GM19372 (cell line): ENCODE measurements at regions not wholly inside any gene's neighbourhood (a gene's known extent, or its start where the extent isn't known, plus 50 kb on each side); places are given as distances from the start of the nearest gene placed in this dataset.
"Not testable (repeated sequence)": the region's sequence is repeated elsewhere in the genome, so short reads cannot be mapped to it uniquely, and the experiment has no call there.

Experiments used
- ATAC-seq: cut with Tn5 transposase; IDR thresholded peaks from one replicate; pipeline ENCODE4 v1.9.1; 2021; ENCODE audit warnings: mild to moderate bottlenecking, low read depth, moderate library complexity; ENCODE audit not compliant: unreplicated experiment

DNA sequence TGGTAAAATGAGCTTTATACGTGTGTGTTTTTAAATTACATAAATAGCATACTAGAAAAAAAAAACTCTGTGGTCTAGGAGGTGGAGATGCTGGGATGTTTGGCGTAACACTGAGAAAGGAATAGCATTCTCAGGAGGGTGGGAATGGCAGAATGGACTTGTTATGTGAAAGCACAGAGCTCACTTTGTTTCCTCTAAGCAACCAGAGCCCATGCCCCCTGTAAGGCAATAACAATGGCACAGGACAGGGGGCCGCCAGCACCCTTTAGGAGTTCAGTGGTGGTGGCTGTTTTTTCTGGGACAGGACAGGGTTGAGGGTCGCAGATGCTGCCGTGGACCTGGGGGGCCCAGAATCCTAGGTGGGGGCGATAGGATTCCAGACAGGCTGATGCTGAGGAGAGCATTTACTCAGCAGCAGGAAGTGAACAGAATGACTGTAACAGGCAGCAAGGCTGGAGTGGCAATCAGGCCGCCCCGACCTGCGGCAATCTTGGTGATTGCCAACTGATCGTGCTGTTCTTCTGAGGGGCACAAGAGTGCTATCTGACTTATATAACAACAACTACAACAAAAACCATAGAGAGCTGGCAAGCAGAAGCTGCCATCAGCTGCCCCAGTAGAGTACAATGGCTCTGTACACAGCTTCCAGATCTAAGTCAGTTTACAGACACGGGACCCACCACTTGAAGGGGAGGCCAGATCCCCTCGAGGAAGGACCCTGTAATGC lies 160.4 kb downstream of the UACA start:
- ATAC-seq: no peak

DNA sequence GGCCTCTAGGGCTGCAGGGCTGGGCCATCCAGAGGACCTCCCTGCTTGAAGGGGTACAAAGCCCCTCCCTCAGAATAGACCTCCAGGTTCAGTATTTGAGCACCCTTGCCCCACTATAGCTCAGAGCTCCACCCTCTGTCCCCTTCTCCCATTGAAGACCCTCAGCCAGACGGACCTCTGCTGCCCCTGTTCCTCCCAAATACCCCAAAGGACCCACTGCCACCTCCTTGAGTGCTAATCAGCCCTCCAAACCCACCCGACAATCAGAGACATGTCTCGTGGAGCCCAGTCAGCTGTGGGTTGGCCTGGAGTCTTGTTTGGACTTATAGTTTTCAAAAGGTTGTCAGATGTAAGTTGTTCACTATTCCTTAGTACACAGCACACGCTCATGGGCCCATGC lies 161.1 kb downstream of the UACA start:
- ATAC-seq: no peak

DNA sequence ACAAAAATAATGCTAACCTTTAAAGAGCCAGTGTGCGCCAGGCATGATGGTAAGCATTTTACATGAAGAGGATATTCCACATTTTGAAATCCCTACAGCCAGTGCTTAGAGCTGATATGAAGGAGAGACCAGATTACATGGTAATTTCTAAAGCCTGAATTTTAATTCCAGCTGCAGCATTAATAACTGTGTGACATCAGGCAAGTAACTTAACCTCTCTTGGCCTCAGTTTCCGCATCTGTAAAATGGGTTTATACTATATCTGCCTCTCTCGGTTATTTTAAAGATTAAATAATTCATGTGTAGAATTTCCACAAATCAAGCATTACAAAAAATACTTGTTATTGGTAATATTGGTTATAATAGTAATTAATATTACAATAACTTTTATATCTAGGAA lies 165.4 kb downstream of the UACA start:
- ATAC-seq: no peak

DNA sequence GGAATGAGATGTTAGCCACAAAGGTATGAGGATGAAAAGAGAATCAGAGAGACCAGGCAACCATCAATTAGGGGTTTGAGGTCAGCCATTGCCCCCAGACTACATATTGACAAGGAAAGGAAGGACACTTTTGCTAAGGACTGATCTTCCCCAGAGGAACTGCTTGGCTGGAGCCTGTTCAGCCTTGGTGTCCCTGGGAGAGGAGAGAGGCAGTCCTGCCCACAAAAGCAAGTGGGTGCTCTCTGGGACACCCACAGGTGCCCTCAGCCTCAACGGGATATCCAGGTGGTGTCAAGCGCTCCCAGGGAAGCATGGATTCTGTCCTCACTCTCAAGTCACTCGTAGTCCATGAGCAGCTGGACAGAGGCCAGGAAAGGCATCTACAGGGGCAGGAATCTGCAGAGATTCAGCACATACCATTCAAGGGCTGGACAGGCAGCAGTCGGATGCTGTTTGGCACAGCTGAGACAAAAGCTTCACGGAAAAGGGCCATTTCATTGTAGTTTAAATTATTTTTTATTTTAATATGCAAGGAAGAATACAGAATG lies 166.2 kb downstream of the UACA start:
- ATAC-seq: no peak

DNA sequence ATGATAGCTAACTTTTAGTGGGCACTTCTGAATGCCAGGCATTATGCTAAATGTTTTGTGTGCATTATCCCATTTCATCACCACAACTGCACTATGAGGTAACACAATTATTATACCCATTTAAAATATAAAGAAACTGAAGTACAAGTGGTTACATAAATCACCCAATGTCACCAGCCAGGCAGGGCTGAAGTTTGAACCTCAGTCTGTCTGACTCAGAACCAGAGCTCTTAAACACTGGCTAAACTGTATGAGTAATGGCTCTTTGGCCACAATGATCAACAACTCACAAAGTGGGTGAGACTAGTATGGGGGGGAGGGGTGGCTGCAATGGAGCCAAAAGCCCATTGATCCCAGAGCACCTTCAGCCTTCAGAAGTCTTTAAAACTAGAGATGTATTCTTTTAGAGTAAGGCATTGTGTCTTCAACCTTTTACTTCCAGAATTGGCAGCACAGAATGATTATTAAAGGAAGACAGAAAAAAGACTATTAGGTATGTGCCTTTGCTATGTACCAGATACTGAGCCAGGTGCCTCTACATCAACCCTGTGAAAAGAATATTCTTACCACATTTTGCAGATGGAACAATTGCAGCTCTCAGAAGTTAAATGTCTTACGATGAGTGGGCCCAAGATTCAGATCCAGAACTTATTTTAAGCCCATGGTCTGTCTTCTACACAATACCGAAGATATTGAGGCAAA lies 166.9 kb downstream of the UACA start:
- no peak for ATAC-seq

DNA sequence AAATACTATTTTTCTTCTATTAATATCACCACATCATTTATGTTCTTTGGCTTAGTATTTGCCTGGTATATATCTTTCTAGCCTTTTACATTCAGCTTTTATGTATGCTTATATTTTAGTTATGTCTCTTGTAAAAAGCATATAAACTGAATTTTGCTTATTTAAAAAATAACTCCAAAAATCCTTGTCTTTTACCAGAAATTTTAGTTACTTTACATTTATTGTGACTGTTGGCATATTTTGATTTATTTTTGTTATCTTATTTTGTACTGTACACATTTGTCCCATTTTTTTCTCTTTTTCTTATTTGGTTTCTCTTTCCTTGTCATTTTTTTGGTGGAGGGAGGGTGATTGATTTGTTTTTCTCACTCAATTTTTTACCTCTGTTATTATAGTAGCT lies 169.6 kb downstream of the UACA start:
- no peak for ATAC-seq

DNA sequence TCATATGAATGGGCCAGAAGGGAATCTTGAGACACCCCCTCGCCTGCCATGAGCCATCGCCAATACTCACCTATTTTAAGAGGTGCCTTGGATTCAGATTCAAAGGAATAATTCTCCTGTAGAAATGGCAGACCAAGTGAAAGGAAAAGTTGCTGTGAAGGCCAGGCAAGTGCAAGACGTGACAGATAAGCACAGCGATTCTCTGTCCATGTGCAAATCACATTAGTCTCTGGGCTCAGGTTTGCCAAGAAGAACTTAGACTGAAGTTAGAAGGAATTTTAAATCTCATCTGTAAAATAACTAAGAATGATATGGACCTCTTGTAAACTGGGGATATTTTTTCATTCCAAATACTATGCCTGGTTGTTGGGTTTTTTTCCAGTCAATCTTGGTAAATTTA lies 173.6 kb downstream of the UACA start:
- ATAC-seq: no peak

DNA sequence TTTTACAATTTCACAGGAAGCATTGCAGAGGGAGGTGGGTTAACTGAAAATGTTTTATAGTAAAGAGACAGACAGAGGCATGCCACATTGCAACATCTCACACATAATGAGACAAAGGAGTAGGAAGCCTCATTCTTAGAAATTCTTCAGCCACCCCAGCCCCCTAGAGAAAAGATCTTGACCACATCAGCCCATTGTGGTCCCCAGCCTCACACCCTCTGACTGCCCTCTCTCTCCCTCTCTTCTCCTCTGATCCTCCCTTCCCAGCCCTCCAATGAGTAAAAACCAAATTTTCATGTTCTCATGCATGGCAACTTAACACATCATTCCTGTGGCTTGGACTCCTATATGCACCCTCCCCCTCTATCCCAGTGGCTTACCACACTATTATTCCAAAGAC lies 174.1 kb downstream of the UACA start:
- no peak for ATAC-seq

DNA sequence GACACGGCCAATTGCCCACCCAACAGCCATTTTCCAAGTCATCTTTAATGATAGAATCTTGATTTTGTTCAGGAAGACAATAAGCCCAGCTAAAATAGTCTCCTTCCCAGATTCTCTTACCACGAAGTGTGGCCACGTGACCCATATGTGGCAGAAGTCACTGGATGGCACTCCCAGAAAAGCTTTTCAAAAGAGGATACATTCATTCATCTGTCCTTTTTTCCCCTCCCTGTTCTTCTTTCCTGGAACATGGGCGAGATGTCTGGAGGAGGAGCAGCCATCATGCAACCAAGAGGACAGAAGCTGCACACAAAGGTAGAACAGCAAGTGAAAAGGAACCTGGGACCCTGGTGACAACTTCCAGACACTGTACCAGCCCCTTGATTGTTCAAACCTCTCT lies 174.7 kb downstream of the UACA start:
- no peak for ATAC-seq

DNA sequence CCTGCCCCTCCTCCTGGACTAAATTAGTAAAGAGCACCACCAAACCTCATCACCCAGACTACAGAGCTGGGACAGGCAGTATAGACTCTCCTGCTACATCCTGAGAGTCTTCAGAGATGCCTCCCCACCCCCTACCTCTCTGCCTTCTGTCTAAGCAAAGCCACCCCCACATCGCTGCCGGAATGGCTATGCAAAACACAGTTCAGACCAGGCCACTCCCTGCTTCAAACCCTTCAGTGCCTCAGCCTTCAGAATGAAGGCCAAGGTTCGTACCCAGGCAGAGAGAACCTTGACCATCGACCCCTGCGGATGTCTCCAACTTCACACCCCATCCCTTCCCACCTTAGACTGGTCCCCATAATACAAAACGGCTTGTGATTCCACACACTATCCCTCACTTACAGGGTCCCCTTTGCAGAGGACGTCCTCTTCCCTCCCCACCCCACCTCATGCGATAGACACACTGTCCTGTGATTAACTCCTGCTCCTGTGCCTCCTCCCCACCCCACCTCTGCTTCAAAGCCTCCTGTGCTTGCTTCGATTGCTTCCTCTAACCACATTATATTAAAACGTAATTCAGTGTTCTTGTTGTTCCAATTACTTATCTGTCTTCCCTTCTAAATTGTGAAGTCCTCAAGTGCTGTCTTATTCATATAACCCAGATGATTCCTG lies 175.3 kb downstream of the UACA start:
- ATAC-seq: no peak

DNA sequence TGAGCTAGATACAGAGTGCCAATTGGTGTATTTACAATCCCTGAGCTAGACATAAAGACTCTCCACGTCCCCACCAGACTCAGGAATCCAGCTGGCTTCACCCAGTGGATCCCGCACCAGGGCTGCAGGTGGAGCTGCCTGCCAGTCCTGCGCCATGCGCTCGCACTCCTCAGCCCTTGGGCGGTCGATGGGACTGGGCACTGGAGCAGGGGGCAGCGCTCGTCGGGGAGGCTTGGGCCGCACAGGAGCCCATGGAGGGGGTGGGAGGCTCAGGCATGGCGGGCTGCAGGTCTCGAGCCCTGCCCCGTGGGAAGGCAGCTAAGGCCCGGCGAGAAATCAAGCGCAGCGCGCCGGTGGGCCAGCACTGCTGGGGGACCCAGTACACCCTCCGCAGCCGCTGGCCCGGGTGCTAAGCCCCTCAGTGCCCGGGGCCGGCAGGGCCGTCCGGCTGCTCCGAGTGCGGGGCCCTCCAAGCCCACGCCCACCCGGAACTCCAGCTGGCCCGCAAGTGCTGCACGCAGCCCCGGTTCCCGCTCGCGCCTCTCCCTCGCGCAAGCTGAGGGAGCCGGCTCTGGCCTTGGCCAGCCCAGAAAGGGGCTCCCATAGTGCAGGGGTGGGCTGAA lies 176.2 kb downstream of the UACA start:
- ATAC-seq: not testable (repeated sequence)

DNA sequence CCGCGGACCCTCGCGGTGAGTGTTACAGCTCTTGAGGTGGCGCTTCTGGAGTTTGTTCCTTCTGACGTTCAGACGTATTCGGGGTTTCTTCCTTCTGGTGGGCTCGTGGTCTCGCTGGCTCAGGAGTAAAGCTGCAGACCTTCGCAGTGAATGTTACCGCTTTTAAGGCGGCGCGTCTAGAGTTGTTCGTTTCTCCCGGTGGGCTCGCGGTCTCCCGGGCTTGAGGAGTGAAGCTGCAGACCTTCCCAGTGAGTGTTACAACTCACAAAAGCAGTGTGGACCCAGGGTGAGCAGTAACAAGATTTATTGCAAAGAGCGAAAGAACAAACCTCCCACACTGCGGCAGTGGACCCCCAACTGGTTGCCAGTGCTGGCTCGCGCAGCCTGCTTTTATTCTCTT lies 177.1 kb downstream of the UACA start:
- no peak for ATAC-seq

DNA sequence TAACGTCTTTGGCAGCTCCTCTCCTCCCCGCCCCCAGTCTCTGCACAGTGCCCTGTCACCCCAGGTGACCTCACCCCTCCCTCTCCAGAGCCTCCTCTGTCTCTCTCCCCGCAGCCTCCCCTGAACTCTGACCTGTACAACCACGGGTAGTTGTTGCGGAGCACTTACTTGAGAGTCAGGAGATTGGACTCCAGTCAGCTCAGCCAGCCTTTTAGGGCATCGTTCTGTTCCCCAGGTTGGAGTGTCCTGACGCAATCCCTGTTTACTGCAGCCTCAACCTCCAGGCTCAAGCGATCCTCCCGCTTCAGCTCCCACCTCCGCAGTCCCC lies 177.7 kb downstream of the UACA start:
- ATAC-seq: no peak

DNA sequence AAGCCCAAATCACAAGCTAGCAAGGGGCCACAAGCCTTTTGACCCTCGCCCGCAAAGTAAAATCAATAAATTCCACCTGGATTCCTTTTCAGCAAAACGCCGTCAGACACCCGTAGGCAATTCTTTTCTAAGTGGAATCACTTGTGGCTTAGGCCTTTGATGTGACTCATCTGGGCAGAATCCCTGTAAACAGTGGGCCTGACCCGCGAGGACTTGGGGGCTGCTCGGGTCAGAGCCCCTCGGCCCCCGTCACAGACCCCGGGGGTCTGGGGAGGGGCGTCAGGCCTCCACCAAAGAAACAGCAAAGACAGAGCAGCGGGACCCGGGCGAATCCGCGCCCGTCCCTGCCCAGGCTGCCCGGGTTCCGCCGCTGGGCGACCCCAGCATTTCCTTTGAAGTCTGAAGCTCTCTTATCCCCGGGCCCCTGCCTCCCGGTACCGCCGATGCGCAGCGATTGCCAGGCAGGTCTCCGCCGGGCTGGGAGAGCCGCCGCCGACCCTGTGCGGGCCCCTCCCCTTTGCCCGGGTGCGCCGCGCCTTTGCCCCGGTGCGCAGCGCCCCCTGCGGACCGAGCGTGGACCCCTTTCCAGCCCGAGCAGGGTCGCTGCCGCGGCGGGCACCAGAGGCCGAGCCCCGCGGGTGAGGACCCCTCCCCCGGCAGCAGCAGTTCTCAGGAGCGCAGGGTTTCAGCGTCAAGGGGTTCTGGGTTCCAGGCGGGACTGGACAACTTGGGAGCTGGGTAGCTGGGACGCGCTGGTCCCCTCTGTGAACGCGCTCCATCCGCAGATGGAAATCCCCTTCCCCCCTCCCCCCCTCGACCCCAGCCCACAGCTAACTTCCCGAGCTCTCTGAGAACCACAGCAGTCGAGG lies 178.3 kb downstream of the UACA start:
- ATAC-seq: no peak

DNA sequence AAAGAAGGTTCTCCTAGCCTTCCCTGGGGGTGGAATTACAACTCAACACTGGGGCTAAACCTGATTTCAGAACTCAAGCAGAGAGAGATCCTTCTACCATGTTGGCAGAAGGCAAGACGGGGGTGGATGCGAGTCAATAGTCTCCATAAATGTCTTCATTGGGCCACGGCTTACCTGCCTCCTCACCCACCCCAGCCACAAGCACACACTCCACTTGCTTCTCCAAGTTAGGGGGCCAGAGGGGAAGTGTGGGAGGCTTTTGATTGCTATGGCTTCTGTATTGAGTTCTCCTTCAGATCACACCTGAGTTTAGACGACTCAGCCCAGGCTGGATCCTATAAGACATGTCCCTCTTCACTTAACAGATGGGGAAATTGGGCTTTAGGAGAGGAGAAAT lies 178.9 kb downstream of the UACA start:
- no peak for ATAC-seq

DNA sequence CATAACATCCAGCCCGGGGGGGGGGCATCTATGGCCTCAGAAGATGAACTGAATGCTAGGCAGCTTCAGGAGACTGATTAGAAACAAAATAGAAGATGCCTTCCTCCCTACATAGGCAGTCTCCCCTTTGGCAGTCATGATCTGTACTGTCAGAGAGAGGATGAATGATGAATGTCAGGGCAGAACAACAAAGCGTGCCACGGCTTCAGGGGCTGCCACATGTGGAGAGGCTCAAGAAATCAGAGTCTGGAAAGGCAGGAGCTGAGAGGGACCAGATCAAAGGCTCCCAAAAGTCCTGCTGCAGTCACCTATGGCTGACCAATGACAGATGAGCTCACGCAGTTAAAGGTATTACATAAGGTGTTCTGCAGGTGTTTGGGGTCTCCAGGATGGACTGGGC lies 180.4 kb downstream of the UACA start:
- no peak for ATAC-seq

DNA sequence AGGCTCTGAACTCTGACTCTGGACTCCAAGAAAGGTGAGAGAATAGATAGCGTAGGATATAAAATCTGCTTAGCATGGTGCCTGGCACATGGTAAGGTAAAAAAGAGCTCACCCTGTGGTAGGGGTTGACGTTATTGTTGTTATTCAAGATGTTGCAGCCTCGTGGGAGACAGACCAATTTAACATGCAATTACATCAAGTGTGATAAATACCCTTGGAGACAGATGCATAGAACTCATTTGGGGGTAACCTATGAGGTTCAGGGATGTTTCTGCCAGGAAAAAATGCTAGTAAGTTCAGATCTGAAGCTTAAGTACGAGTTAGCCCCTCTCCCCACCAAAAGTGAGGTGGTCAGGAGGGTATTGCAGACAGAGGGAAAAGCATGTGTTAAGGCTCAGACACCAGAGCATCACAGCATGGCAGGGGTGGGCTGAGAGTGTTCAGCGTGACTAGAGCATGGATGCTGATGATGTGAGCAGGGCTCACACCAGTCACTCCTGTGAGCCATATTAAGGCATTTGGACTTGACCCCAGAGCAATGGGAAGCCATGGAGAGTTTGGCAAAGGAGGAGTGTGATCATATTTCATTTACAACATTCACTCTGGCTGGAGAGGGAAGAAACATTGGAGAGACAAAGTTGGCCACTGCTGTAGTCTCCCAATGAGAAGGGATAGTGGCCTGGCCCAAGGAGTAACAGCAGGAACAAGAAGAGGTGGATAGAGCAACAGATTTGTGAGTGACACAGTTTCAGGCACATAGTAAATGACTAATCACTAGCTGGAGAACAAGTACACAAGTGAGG lies 181.0 kb downstream of the UACA start:
- ATAC-seq: no peak

DNA sequence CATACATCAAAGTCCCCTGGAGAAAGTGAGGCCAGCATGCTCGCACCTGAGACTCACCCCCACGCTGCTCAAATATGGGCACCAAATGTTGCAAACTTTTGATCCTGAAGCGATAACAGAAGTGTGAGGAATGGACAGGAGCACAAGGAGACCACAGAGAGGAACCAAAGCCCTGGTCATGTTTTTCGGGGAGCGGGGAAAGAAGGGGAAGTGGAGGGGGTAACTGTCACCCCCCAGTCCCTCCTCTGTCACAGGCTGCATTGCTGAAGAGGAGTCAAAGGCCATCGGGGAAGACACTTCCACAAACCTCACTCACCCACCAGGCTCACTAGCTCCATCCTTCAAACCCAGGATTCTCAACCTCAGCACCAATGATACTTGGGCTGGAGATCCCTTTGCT lies 182.4 kb downstream of the UACA start:
- no peak for ATAC-seq

DNA sequence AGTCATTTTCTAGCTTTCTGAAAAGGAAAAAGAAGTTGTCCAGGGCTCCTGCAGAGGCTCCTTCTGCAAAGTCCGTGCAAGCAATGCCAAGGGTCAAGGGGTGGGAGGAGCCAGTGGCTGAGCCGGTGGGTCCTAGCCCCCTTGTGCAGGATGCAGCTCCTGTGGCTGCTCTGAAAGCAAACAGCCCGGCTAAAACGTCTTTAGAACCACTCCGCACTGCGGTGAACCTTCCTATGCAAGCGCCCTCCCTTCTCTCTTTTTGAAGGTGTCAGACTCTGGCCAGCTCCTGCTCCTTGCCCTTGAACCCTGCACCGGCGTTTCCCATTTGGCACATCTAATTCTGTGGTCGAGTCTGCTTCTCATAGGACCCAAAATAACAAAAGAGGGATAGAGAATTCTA lies 183.1 kb downstream of the UACA start:
- ATAC-seq: no peak

DNA sequence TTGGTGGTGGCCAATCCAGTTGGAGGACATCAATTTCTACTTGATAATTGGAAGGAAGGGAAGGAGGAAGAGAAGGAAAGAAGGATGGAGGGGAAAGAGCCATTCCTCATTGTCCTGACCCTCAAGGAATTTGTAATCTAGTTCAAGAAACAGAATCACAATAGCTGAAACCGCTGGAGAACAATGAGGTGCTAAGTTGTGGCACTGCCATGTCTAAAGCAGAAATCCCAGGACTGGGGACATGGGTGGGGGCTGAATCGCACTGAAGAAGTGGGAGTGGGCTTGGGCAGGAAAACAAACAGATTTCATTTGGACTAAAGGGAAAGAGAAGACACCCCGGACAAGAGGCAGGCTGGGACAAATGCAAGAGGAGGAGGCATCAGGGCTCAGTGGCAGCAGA lies 183.6 kb downstream of the UACA start:
- no peak for ATAC-seq
